HG03175 (cell line): ENCODE measurements at regions not wholly inside any gene's neighbourhood (a gene's known extent, or its start where the extent isn't known, plus 50 kb on each side); places are given as distances from the start of the nearest gene placed in this dataset.
"Not testable (repeated sequence)": the region's sequence is repeated elsewhere in the genome, so short reads cannot be mapped to it uniquely, and the experiment has no call there.

Source experiments
- ATAC-seq: cut with Tn5 transposase; IDR thresholded peaks from one replicate; pipeline ENCODE4 v1.9.1; 2021; ENCODE audit warnings: mild to moderate bottlenecking, moderate library complexity; ENCODE audit not compliant: unreplicated experiment

DNA sequence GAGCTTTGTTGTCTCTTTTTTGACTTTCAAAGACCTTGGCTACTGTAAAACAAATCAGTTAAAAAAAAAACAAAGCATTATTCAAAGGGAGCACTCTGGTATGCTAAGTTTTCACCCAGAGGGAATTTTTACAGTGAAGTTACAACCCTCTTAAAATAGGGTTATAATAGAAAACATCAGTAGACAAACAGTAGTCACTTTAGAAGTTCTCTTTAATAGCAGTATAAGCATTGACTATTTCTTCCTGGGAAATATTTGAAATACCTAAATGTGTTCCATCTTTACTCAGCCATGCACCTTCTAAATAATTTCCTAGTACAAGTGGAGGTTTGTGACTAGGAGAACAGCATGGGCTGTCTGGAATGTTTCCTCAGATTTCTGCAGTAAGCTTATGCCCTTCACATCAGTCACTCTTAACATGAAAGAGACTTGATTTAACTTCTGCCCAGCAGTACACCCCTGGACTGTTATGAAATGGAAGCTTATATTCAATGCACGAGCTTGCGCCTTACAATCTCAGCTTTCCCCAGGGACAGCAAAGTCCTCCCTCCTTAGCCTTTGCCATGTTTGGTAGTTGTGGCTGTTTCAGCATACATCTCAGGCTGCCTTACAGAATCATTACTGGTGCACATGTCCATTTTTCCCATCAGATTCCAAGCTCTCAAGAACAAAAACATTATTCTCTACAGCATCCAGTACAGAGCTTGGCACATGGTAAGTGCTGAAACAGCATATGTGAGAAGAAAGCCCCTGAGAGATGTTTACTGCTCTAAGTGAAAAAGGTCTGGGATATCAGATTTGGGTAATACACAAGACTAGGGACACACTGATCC lies 191.5 kb downstream of the ZNF608 start:
- ATAC-seq: no peak

DNA sequence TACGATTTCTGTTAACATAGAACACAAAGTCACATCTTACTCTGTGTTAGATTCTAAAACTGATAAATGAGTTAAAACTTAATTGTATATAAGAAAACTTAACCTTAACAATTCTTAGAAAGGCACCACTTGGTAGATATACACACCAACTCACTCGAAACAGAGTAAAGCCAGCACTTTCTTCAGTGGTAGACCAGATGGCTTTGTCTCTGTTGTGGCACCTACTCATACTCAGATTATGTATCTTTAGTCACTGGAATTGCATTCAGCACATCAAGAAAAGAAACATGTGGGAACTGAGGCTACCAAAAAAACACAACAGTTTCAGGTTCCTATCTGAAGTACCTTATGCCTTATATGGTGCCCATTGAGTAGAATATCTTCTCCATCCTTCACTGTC lies 192.5 kb downstream of the ZNF608 start:
- no peak for ATAC-seq

DNA sequence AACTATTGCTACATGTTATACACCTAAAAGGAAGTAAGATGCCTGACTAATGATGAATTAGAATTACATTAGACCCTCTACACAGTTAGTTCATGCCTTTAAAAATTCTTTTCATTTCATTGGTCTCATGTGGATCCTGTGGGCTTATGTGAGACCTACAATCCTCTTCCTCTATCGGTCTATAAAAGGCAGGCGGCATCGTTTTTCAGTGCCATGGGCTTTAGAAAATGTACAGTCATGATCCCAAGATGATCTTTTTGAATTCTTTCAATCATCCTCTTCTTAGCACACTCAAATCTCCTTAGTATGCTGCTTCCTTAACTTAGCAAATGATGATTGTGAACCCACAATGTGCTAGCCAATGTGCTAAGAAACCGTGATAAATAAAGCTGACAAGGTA lies 193.9 kb downstream of the ZNF608 start:
- no peak for ATAC-seq

DNA sequence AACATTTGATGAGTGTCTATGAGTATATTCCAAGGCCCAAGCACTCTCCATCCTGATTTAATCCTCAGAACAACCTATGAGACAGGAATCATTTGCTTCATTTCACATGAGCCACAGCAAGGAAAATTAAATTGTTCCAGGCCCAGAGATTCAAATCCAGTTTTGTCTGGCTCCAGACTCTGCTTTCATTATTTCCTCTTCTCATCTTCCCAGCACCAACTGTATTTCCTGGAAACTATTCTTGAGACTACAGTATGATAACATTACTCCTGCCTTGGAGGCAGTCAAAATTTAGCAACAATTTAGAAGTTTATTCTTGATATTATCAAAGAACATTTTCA lies 194.5 kb downstream of the ZNF608 start:
- ATAC-seq: no peak

DNA sequence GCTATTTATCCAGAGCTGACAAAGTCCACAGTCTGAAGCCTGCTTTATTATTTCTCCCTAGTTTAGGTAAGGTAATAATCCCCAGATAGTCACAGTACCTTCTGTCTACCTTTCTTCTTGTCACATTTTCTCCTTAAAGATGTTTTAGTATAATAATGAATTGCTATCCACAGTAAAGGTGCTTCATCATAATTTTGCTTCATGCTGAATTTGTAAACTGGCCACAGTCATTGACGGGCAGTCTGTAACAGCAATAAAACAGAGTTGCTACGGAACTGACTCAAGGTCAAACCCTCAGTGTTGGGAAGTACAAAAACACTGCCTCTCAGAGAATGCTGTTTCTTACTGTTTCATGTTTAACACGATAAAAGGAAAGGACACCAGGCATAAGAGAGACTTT lies 195.7 kb downstream of the ZNF608 start:
- no peak for ATAC-seq

DNA sequence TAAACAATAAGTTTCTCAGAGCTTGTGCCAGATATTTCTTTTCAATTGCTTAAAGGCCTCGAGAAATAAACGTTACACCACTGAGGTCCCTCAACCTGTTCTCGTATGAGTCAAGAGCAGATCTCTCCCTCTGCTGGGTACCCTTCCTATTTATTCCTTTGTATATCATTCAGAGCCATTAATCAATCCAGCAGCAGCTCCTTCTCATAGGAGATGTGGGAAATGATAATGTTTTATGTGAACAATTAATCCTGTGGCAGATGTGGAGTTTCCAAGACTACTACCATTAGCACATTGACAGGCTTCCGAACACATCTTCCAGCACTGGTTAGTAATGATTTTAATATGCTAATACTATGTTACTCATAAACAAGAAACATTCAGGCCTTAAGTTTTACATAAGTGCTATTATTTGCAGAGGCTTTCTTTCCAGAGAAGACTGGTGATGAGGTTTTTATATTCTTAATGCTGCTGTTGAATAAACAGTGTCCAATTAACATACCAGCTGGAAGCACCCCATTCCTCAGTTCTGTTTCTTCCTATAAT lies 196.5 kb downstream of the ZNF608 start:
- ATAC-seq: no peak

DNA sequence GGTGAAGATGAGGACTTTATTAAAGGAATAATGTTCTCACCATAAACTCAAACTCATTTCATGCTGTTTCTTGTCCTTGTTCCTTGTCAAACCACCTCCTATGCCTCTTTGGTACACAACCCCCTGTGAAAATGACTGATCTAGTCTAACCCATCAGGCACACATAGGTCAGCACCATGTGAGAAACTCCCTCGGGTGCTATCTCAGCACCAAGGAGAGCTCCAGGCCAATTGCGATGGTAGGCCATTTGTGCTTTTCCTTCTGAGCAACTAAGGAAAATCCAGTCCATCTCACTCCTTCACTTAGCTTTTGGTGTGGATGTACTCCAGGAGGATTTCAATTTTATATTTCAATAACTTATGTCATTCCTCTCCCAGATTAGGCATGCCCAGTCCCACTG lies 199.8 kb downstream of the ZNF608 start:
- no peak for ATAC-seq

DNA sequence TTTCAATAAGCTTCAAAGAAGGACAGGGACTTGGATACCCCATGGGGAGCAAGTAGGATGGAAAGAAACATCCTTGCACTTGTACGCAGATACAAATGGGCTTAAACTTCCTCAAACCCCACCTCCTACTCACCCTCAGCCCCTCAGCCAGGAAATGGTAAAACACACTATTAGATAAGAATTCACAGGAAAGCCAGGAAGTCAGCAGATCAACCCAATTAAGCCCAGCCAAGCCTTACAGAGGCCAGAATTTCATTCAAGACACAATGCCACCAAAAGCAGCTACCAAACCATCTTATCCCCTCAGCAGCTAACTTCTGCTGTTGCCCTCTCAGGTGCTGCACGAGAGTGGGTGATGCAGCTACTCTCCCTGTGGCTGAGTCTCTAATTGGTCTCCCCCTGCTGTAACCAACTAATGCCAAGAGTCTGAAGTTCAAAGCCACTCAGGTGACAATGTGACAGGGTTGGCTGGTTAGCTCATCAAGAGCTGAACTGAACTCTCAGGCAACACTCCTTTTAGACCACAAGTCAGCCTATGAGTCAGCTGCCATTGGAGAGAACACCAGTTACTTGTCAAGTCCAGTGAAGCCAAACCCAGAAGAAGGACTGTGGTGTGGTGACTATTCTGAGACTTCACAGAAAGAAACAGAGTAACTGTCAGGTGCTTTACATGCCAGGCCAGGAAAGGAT lies 201.9 kb downstream of the ZNF608 start:
- peak; percentile 92 for ATAC-seq

DNA sequence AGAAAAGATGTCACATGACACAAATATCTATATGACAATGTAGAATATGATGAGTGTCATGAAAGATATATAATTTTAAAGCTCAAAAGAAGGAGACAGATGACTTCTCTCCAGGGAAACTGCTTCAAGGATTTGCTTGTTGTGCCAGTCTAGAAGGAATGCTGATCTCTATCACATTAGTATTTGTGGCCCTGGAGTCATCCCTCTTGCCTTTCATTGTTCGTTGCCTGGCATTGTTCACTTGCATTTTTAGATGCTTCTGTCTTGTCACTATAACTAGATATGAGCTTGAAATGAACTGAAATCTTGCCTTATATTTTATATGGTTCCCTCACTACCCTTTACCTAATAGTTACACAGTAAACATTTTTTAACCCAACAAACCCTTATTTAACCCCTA lies 207.5 kb downstream of the ZNF608 start:
- no peak for ATAC-seq

DNA sequence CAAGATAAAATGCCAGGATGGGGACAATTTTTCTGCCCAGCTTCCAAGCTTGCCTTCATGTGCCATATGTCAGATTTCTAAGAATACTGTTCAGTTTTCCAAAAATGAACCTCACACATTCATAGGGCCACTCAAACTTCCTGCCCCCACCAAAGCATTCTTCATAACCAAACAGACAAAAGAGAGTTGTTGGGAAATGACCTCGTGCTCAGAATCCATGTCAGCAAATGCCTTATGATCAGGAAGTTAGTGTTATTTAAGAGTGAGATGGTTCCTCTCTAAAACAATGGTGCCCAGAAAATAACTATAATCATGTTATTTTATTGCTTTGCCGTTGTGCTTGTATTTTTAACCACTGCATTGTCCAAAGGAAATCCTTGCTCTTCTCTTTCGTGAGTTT lies 208.2 kb downstream of the ZNF608 start:
- ATAC-seq: no peak

DNA sequence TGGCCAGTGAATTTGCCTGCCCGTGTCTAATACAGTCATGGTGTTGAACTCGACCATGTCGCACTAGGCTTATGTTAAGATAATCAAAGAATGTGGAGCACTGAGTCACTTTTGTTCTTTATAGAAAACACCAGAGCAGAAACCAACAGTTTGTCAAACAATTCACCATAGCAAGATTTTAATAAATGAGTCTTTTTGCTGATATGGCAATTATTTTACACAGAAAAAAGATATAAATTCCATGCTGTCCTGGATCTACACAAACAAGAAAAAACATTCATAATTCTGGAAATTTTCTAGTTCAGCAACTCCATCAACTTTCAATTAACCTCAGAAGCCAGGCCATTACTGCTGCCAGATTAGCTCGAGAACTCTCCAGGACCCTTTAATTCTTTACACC lies 208.9 kb downstream of the ZNF608 start:
- no peak for ATAC-seq

DNA sequence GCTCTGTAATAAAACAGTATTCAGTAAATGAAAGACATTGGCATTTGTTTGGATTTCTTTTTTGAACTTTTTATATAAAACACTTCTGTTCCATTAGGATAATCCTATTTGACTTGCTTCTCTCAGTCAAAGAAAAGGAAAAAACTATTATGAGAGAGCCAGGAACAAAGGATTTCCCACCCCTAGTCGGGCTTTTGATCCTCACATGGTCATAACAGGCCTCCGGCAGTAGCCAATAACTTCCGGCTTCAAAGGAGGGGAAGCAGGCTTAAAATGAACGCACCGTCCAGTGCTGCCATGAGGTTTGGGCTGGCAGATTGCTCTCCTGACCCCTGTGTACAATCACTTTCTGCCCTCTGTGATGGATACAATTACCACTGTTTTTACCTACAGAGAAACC lies 209.3 kb downstream of the ZNF608 start:
- no peak for ATAC-seq

DNA sequence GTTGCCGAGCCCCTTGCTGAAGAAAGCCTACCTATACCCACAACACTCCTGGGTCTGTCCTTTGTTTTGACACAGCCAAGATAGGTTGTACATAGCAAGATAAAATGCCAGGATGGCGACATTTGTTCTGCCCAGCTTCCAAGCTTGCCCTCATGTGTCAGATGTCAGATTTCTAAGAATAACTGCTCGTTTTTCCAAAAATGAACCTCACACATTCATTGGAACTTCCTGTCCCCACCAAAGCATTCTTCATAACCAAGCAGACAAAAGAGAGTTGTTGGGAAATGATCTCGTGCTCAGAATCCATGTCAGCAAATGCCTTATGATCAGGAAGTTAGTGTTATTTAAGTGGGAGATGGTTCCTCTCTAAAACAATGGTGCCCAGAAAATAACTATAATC lies 210.1 kb downstream of the ZNF608 start:
- ATAC-seq: no peak

DNA sequence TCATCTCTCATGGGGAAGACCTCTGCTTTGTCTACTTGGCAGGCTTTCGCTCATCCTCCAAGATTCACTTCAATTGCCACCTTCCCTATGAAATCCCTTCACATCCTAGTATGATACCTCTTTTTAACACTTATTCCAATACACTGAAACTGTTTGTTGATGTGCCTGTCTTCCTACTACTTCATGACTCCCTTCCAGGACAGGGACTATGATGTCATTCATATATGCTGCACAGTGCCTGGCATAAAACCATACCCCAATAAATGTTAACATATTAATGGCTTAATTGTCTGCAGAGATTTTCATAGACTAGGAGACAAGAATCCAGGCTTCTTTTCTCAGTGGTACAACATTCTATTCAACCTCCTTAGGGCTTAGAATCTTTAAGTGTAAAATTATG lies 215.5 kb downstream of the ZNF608 start:
- ATAC-seq: no peak

DNA sequence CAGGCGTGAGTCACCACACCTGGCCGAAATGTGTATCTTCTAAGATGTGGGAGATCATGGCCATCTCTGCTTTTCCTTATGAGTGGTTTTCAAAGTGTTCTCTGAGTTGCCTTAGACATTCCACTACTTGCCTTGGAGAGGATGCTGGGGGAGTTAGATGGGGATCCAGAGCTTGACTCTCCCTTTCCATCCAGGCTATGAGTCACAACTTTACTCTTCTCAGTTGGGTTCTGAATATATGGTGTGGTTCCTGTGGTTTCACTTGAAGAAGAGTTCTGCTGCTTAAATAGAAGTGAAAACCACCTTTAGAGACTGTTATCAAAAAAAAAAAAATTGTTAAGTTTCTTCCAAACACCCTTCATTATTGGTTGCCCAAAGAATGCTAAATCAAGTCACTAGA lies 217.6 kb downstream of the ZNF608 start:
- ATAC-seq: peak; percentile 41

DNA sequence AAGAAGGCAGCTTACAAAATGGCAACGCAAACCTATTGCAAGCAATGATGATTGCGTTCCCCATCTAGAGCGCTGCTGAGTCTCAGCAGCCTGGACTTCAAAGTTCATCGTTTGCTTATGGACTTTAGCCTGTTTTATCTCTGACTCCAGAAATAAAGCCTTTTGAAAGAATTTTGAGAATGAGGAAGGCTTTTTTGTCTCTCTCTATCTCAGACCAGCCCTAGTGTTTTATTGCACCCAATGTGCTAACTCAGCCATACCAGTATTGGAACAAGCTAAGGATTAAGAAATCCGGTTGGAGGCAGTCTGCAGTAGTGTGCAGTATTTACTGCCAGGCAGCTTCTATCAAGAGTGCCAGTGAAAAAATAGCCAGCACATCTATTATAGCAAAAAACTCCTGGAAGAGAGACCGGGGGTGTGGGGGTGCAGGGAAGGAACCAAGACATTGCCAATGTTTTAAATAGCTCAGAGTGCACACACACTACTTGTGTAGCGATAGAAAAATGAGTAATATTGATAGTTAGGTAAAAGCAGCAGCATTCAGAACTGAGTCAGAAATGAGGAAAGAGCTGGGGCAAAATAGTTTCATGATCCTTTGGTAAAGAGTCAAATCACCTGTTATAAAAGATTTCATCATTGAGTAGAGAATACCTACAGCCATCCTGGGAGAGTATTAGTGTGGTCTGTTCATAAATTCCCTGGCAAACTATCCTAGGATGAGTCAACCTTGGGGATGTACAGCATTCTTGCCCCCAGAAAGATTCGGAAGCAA lies 219.0 kb downstream of the ZNF608 start:
- ATAC-seq: no peak

DNA sequence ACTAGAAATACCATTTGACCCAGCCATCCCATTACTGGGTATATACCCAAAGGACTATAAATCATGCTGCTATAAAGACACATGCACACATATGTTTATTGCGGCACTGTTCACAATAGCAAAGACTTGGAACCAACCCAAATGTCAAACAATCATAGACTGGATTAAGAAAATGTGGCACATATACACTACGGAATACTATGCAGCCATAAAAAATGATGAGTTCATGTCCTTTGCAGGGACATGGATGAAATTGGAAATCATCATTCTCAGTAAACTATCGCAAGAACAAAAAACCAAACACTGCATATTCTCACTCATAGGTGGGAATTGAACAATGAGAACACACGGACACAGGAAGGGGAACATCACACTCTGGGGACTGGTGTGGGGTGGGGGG lies 220.4 kb downstream of the ZNF608 start:
- not testable (repeated sequence) for ATAC-seq

DNA sequence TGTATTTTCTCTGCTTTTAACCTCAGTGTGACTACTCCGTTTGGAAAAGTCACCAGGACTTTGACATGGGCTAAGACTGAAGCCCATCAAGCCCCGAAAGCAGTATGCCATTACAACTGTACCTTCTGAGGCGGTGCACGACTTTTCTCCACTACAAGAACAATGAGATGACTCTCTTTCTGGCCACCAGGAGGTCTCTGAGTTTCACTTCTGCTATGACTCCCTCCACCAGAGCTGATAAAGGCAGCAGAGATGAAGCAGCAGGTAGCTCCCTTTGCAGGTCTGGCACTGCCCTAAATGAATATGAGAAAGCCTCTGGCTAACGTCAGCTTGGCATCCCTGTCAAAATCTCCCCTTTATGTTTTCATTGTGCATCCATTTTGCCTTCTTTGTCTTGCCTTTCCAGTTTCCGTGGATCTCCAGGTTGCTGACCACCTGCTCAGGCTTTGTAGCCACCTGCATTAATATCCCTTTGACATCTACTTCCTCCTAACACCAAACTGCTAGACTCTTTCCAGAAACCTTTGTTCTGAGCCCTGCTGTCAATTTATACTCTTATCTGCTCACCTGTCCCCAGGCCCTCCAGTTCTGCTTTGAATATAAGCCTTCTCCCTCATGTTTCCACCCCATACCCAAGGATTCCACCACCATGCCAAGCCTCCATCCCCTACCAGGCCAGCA lies 221.7 kb downstream of the ZNF608 start:
- peak; percentile 94 for ATAC-seq

DNA sequence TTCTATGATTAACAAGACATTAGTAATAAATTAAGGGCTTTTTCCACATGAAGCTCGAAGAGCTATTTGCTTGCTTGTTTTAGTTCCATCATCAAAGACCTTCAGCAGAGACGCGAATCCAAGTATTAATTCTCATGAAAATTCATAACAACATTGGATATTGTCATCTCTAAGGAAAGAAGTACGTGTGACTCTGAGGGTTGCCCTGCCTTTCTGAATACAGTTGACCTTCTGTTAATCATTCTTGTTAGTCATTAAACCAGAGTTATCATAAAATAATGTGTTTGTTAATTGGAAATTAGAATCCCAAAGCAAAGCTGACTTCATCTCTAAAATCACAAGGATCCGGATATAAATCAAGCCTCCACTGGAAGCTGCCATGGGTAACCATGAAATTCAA lies 222.5 kb downstream of the ZNF608 start:
- ATAC-seq: no peak

DNA sequence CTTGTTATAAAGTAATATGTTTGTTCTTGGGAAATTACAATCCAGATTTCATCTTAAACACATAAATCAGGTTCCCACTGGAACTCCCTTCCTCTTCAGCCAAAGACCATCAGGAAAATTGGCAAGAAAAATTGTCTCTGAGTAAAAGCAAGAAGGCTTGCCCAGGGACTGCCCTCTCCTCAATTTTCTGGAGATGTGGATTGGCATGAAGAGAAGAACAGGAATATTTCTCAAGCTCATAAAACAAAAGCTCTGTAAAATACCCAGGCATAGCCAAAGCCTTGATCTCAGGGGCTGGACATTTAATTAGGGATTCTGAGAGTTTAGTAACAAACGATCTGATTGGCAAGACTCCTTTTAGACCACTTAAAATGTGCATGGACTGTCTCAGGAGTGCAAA lies 223.4 kb downstream of the ZNF608 start:
- ATAC-seq: no peak
